ENCODE measurements at regions not wholly inside any gene's neighbourhood (a gene's known extent, or its start where the extent isn't known, plus 50 kb on each side); places are given as distances from the start of the nearest gene placed in this dataset.

- no peak for TF ChIP-seq POLR2A (IDR thresholded peaks at IDR 0.05)
- no peak for TF ChIP-seq CTCF (IDR thresholded peaks at IDR 0.05)
Observed at GRCh38 chr3:20776692-20777091, 590.7 kb upstream of the SGO1 start.
